ENCODE measurements at regions not wholly inside any gene's neighbourhood (a gene's known extent, or its start where the extent isn't known, plus 50 kb on each side); places are given as distances from the start of the nearest gene placed in this dataset.

GRCh38 chr21:32070676-32071330 lies 198.0 kb downstream of the HUNK start:
- Histone ChIP-seq H3K79me2 (ENCODE audit: insufficient read depth) (no peaks in the 10 kb centered on the region), H3K9me3 (ENCODE audit: low read depth) (no peaks in the 10 kb centered on the region), H3K9ac (no peak overlapping the region), H3K4me2 (ENCODE audit: unreplicated experiment) (no peak overlapping the region), H3K36me3 (ENCODE audit: low read depth) (no peaks in the 10 kb centered on the region), H3K4me1 (ENCODE audit: insufficient read depth) (no peaks in the 10 kb centered on the region), H4K20me1 (ENCODE audit: insufficient read depth) (no peaks in the 10 kb centered on the region), H3F3A (ENCODE audit: insufficient read depth) (no peaks in the 10 kb centered on the region), H3K4me3 (no peak overlapping the region), H3K27me3 (replicated peaks; ENCODE audit: insufficient read depth) (no peaks in the 10 kb centered on the region), H3K27ac (no peak overlapping the region), H3K9me2 (ENCODE audit: insufficient read depth) (no peaks in the 10 kb centered on the region), H2AFZ (no peak overlapping the region)
- in situ Hi-C loops (cut with MboI), result no loop called here
- 74 to 77% methylated on average over 10 of the region's 10 CpGs for WGBS, 2 experiments (ENCODE audit: low coverage in 1 of 2, low lambda C conversion rate in 2 of 2, missing lambda C conversion rate in 2 of 2)
- no peak for DNase-seq
- TF ChIP-seq EZH2 (IDR thresholded peaks at IDR 0.05; ENCODE audit: insufficient read depth, poor library complexity, severe bottlenecking) (no peak), EZH2phosphoT487 (IDR thresholded peaks at IDR 0.05; ENCODE audit: insufficient read depth, low read depth) (no peak)

DNA sequence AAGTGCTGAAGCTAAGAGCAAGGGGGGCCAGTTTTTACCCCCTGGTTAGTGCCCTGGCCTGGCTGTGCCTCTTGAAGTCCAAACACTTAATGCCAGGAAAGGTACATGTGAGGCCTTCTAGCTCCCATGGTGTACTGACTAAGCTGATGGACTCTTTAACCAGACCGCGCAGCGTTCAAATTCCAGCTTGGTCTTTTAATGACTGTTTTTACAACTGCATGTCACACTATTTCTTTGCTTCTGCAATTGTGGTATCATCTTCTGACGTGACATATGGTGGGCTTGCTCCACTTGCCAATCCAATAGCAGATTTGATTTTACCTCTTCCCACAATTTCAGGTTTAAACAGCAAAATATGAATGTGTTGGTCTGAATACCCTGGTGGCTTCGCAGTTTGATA lies 197.3 kb downstream of the HUNK start:
- H3K4me3 ChIP-seq, result no peak overlapping the region
- no peak overlapping the region for H3K9ac ChIP-seq
- H3K79me2 ChIP-seq (ENCODE audit: insufficient read depth), result no peaks in the 10 kb centered on the region
- no peak overlapping the region for H3K4me2 ChIP-seq (ENCODE audit: unreplicated experiment)
- H4K20me1 ChIP-seq (ENCODE audit: insufficient read depth), result no peaks in the 10 kb centered on the region
- no peak overlapping the region for H3K27ac ChIP-seq
- no peaks in the 10 kb centered on the region for H3F3A ChIP-seq (ENCODE audit: insufficient read depth)
- DNase-seq, result no peak
- H3K9me3 ChIP-seq (ENCODE audit: low read depth), result no peaks in the 10 kb centered on the region
- in situ Hi-C loops (cut with MboI), result no loop called here
- TF ChIP-seq EZH2 (IDR thresholded peaks at IDR 0.05; ENCODE audit: insufficient read depth, poor library complexity, severe bottlenecking), result no peak
- no peak for TF ChIP-seq EZH2phosphoT487 (IDR thresholded peaks at IDR 0.05; ENCODE audit: insufficient read depth, low read depth)
- no peaks in the 10 kb centered on the region for H3K27me3 ChIP-seq (replicated peaks; ENCODE audit: insufficient read depth)
- no peaks in the 10 kb centered on the region for H3K4me1 ChIP-seq (ENCODE audit: insufficient read depth)
- no peak overlapping the region for H2AFZ ChIP-seq
- H3K36me3 ChIP-seq (ENCODE audit: low read depth), result no peaks in the 10 kb centered on the region
- H3K9me2 ChIP-seq (ENCODE audit: insufficient read depth), result no peaks in the 10 kb centered on the region
- WGBS, 2 experiments (ENCODE audit: low coverage in 1 of 2, low lambda C conversion rate in 2 of 2, missing lambda C conversion rate in 2 of 2), result 69 to 71% methylated on average over 5 of the region's 5 CpGs

GRCh38 chr21:32065654-32066053 lies 192.8 kb downstream of the HUNK start:
- H3K4me3 ChIP-seq, result no peak overlapping the region
- no peaks in the 10 kb centered on the region for H3K36me3 ChIP-seq (ENCODE audit: low read depth)
- no peak overlapping the region for H2AFZ ChIP-seq
- in situ Hi-C loops (cut with MboI), result no loop called here
- WGBS, 2 experiments (ENCODE audit: low coverage in 1 of 2, low lambda C conversion rate in 2 of 2, missing lambda C conversion rate in 2 of 2), result 83 to 84% methylated on average over 10 of the region's 10 CpGs
- no peak overlapping the region for H3K27ac ChIP-seq
- no peaks in the 10 kb centered on the region for H3K9me3 ChIP-seq (ENCODE audit: low read depth)
- no peak overlapping the region for H3K4me2 ChIP-seq (ENCODE audit: unreplicated experiment)
- no peaks in the 10 kb centered on the region for H4K20me1 ChIP-seq (ENCODE audit: insufficient read depth)
- H3K27me3 ChIP-seq (replicated peaks; ENCODE audit: insufficient read depth), result no peaks in the 10 kb centered on the region
- H3K79me2 ChIP-seq (ENCODE audit: insufficient read depth), result no peaks in the 10 kb centered on the region
- TF ChIP-seq EZH2phosphoT487 (IDR thresholded peaks at IDR 0.05; ENCODE audit: insufficient read depth, low read depth), result no peak
- TF ChIP-seq EZH2 (IDR thresholded peaks at IDR 0.05; ENCODE audit: insufficient read depth, poor library complexity, severe bottlenecking), result no peak
- no peaks in the 10 kb centered on the region for H3K9me2 ChIP-seq (ENCODE audit: insufficient read depth)
- H3K9ac ChIP-seq, result no peak overlapping the region
- H3F3A ChIP-seq (ENCODE audit: insufficient read depth), result no peaks in the 10 kb centered on the region
- H3K4me1 ChIP-seq (ENCODE audit: insufficient read depth), result no peaks in the 10 kb centered on the region
- DNase-seq, result no peak

DNA sequence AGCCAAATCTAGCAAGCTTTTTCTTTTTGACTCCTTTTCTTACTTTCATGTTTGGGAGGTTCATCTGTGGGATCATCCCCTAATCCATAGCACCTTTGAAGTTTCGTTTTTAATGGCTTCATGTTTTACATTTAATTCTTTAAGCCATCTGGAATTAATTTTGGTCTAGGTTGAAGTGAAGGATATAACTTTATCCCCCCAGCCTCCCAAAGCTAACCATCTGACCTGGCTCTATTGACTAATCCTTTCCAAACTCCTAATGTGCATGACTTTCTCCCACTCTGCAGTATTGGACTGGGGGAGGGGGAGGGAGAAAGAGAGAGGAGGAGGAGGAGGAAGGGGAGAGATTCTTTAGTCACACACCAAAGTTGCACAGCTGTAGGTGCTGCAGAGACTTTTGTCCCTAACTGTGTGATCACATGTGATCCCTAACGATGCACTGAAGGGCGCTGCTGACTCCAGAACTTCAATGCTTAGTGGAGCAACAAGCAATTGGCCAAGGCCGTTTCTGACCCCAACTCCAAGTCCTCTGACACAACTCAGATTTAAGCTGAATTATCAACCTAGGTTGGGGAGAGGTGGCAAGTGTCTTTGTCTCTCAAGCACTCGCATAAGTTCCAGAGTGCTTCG lies 191.6 kb downstream of the HUNK start:
- no peaks in the 10 kb centered on the region for H3K36me3 ChIP-seq (ENCODE audit: low read depth)
- in situ Hi-C loops (cut with MboI), result no loop called here
- no peaks in the 10 kb centered on the region for H3K27me3 ChIP-seq (replicated peaks; ENCODE audit: insufficient read depth)
- DNase-seq, result no peak
- H3K4me1 ChIP-seq (ENCODE audit: insufficient read depth), result no peaks in the 10 kb centered on the region
- H3F3A ChIP-seq (ENCODE audit: insufficient read depth), result no peaks in the 10 kb centered on the region
- H2AFZ ChIP-seq, result no peak overlapping the region
- TF ChIP-seq EZH2 (IDR thresholded peaks at IDR 0.05; ENCODE audit: insufficient read depth, poor library complexity, severe bottlenecking) (no peak), EZH2phosphoT487 (IDR thresholded peaks at IDR 0.05; ENCODE audit: insufficient read depth, low read depth) (no peak)
- H3K27ac ChIP-seq, result no peak overlapping the region
- no peak overlapping the region for H3K9ac ChIP-seq
- H3K4me3 ChIP-seq, result no peak overlapping the region
- no peaks in the 10 kb centered on the region for H3K9me2 ChIP-seq (ENCODE audit: insufficient read depth)
- 74 to 78% methylated on average over 6 of the region's 6 CpGs for WGBS, 2 experiments (ENCODE audit: low coverage in 1 of 2, low lambda C conversion rate in 2 of 2, missing lambda C conversion rate in 2 of 2)
- no peaks in the 10 kb centered on the region for H4K20me1 ChIP-seq (ENCODE audit: insufficient read depth)
- no peak overlapping the region for H3K4me2 ChIP-seq (ENCODE audit: unreplicated experiment)
- no peaks in the 10 kb centered on the region for H3K9me3 ChIP-seq (ENCODE audit: low read depth)
- no peaks in the 10 kb centered on the region for H3K79me2 ChIP-seq (ENCODE audit: insufficient read depth)
